ENCODE measurements at regions not wholly inside any gene's neighbourhood (a gene's known extent, or its start where the extent isn't known, plus 50 kb on each side); places are given as distances from the start of the nearest gene placed in this dataset.
"Not testable (repeated sequence)": the region's sequence is repeated elsewhere in the genome, so short reads cannot be mapped to it uniquely, and the experiment has no call there.

DNA sequence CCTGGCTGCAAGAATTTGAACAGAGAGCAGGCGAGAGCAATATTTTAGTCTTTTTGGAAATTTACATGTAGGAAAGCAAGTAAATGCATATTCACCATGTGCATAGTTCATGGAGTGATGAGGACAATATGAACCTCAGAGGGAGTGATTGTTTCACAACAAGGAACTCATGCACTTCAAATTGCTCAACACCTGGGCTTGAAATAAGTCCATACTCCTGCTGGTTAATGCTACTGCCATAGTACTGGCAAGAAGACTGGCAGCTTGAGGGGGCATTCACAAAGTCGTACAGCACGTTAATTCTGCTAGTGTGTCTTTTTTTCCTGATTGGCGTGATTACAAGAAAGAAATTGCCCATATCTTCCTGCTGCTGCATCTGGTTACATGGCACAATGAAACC lies 267.6 kb downstream of the PCDH17 start:
- no peak for DNase-seq
- intact Hi-C loops (cut with DNase I), result no loop called here

DNA sequence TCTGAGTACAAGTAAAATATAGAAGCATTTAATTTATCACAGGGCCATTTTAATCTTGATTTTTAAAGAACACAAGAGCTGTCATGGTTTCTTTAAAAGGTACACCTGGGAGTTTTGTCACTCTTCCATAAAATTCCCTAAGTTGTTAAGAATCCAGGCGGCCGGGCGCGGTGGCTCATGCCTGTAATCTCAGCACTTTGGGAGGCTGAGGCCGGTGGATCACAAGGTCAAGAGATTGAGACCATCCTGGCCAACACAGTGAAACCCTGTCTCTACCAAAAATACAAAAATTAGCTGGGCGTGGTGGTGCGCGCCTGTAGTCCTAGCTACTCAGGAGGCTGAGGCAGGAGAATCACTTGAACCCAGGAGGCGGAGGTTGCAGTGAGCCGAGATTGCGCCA lies 278.3 kb downstream of the PCDH17 start:
- intact Hi-C loops (cut with DNase I), result not testable (repeated sequence)

DNA sequence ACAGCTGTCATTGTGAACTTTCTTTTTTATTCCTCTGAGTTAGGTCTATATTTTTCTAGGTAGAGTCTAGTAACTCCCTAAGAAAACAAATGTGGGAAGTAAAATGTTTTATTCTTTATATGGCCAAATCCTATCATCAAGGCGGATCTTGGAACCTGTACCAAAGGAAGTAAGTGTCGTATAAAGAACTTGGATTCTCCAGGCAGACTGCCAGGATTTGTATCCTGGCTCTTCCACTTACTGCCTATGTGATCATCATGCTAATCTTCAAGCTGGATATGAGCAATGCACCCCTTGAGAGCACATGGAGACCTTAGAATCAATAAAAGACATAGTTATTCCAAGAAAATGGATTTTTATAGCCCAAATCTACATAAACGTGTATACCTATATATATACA lies 286.5 kb downstream of the PCDH17 start:
- no peak for DNase-seq
- intact Hi-C loops (cut with DNase I), result no loop called here

More for the DNA sequence above, 278.3 kb downstream of the PCDH17 start:
- peak in 1 of 10 donors; percentile 54 for DNase-seq

DNA sequence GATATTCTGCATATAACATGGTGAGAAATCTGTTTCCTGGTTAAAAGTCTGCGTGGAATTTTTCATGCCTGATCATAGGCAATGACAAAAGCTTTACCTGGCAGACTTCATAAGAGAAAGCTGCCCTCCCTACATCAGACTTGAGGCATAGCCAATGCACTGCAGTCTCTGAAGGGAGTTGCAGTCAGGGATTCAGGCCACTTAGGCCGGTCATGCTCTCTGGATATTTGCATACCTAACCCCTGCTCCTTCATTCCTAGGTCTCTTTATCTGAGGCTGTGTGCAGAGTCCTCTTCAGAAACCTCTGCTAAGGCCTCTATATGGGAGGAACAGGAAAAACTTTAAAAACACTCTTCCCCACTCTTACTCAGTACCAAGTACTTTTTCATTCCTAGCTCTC lies 287.4 kb downstream of the PCDH17 start:
- intact Hi-C loops (cut with DNase I), result no loop called here
- no peak for DNase-seq

DNA sequence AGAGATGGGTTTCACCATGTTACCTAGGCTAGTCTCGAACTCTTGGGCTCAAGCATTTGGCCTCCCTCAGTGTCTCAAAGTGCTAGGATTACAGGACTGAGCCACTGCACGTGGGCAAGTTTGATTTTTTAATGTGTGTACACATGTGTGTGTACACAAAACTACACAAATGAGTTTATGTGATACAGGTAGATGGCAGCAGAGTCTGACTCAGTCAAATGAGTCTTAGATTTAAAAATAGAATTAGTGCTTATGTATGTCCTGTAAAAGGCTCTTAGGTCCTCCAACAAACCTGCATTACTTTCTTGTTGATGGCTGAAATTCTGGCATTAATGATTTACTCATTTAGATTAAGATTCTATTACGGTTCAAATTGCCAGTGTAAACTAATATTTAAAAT lies 293.7 kb downstream of the PCDH17 start:
- intact Hi-C loops (cut with DNase I), result no loop called here
- DNase-seq, result no peak

DNA sequence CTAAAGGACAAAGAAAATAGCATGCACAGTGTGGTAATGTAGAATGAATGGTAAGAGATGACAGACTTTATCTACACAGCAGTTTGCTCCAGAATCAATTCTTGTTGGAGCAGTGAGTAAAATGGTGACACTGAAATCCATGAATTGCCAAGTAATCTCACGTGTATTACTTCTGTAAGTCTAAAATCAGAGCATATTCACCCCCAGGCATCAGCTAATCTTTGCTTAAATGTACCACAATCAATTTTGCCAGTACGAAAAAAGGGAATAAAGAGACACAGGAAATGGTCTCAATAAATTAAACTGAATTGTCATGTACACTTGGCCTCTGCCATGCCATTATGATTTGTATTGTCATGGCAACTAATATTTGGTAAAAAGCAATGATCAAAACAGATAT lies 294.2 kb downstream of the PCDH17 start:
- intact Hi-C loops (cut with DNase I), result no loop called here
- no peak for DNase-seq

DNA sequence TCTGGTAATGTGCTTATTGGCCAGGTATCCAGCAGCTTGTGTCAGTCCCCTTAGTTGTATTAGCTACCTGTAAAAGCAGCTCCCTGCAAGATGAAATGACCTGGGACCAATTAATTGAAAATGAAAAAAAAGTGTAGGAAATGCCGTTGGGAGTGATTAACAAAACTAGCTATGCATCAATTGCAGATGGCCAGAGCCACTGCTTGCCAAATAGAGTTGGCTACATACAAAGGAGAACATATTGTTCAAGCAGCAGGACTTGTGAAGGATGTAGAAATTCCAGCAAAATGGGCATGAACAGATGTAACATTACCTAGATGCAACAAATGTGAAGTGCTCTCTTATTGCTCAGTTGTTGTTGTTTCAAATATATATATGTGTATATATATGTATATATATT lies 300.5 kb downstream of the PCDH17 start:
- intact Hi-C loops (cut with DNase I), result no loop called here

DNA sequence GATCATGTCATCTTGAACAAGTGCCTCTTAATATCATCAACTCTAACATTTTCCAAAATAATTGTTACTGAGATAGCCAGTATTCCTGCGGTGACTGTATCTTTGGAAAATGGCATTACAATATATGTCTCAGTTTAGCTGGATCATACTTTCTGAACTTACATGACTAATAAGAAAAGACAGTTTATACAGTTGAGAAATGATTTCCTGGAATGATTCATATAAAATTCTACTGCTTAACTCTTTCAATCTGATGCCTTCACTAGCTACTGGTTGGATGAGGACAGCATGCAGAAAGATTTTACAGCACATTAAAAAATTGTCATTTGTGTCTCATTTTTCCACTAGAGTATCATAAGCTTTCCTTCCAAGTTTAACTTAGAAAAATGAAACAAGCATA lies 302.1 kb downstream of the PCDH17 start:
- intact Hi-C loops (cut with DNase I), result no loop called here
- DNase-seq, result no peak

More for the DNA sequence above, 300.5 kb downstream of the PCDH17 start:
- DNase-seq, result no peak

DNA sequence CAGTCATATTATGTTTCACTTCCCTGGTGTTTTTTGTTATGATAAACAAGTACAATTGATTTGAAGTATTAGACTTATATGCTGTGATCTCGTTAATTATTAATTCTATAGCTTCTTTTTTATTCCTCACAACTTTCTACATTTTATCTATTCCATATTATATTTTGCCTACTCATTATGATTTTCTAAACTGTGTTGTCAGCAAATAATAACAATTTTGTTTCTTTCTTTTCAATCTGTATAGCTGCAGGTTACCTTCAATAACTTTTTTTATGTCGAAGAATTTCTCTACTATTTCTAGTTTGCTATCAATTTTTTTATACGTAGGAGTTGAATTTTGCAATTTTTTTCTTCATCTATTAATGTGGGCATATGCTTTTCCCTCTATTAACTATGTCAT lies 304.4 kb downstream of the PCDH17 start:
- no peak for DNase-seq
- intact Hi-C loops (cut with DNase I), result no loop called here

DNA sequence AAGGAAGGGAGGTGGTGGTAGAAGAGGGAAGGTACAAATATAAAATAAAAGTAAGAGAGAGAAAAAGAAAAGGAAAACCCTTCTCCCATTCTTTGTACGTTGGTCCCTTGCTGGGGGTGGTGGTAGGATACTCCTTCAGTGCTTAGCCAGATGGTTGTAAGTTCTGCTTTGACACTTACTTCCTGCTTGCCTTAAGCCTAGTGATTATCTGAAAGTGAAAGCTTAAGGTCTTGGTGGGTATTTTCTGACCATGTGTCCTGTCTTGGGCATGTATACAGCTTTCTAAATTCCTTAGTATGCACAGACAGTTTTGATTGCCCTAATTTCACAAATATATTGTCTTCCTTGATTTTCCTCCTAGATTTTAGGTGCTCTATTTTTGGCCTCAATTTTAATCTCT lies 314.8 kb downstream of the PCDH17 start:
- DNase-seq, result no peak
- intact Hi-C loops (cut with DNase I), result no loop called here

DNA sequence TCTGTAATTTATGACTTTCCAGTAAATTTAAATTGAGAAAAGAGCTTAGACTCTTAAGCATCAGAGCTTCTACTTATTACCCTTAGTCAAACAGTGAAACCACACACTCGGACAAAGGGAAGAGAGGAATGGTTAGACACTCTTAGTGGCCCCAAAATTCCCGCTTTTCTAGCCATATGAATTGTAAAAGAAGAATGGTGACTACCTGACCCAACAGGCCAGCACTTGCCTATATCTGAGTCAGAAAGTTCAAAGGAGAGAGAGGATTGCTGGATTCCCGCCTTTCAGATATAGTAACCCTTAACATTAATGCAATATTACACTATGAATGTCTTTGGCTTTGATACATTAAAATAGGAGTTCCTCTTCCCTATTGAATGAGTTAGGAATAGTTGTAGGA lies 317.3 kb downstream of the PCDH17 start:
- intact Hi-C loops (cut with DNase I), result no loop called here
- no peak for DNase-seq

DNA sequence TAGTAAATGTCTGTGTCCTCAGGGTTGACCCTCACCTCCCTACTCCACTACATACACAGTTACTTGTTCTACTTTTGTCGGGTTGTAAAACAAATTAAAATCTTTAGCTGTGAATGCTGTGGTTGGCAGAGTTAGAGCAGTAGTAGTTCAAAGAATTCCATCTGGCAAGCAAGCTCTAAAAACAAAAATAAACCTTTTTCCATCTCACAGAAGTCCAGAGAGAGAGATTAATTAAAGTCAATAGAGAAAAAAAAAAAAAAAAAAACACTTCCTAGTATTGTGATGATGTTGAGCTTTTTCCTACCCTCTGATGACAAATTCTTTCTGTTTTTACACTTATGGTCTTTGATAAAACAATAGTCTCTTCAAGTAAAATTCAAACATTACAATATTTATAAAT lies 338.4 kb downstream of the PCDH17 start:
- no peak for DNase-seq
- intact Hi-C loops (cut with DNase I), result no loop called here

DNA sequence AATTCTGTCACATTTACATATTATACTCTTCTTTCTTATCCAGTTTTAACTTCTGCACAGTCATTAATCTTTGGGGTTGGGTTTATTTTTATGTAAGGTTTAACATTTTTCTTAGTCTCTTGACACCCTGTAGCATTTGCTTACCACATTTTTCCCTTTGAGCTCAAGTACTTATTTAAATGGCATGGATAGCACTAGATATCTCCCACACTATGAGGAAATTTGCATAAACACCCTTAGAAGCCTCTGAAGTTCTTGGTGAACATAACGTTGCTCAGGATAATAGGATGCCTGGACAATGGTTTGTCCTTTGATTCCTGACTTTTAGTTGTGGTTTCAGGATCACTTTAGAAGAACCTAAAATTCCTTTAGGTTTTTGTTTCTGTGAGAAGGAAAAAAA lies 338.9 kb downstream of the PCDH17 start:
- no peak for DNase-seq
- intact Hi-C loops (cut with DNase I), result no loop called here

DNA sequence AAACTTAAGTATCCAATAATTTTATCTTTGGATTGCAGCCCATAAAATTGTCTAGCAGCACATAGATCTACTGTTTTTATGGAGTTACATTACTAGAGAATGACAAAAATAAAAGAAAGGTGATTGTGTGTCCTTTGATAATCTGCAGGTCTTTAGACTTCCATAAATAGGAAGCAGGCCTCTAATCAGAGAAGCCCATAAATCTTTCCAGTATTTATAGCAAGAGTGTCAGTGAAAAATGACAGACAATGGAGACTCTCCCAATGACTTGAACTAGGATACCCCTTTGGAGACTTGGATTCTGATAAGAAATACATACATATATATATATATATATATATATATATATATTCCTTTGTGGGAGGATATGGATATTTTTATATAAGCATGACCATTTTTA lies 351.2 kb downstream of the PCDH17 start:
- intact Hi-C loops (cut with DNase I), result no loop called here
- DNase-seq, result no peak

DNA sequence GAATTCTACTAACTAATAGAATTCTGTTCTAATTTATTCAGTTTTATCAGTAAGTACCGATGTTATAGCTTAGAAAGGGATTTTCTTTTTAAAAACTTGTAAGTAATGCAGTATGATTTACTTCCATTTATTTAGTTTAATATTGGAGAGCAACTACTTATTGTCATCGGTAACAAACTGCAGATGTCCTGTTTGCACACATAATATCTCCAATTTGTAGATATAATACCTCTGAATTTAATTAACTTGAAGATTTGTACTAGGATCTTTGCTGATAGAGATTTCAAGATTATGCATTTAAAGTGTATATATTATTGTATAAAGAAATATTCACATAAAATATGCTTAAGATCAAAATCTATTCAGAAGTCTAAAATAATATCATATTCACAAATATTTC lies 356.7 kb downstream of the PCDH17 start:
- no peak for DNase-seq
- intact Hi-C loops (cut with DNase I), result no loop called here

DNA sequence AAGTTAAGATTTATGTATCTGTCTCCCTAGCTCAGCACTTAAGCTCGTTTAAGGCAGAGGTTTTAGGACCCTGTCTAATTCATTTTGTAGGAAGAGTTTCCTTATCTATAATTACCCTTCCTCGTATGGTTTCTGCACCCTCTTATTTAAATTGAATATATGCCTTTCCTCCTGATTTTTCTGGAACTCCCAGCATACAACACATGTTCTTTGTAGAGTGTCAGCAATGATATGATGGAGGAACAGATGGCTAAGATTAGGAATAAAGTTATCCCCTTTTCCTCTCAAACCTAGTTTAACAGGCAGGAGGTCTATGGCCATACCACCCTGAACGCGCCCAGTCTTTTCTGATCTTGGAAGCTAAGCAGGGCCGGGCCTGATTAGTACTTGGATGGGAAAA lies 359.5 kb downstream of the PCDH17 start:
- intact Hi-C loops (cut with DNase I), result no loop called here

DNA sequence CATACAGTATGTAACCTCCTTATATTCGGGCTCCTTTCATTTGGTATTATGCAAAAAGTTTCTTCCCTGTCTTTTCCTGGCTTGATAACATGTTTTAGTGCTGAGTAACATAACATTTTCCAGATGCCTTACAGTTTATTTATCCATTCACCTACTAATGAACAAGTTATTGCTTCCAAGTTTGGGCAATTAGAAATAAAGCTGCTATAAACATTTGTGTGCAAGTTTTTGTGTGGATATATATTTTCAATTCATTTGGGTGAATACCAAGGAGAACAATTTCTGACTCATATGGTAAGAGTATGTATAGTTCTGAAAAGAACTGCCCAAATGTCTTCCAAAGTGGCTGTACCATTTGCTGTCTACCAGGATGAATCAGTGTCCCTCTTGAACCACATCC lies 360.9 kb downstream of the PCDH17 start:
- intact Hi-C loops (cut with DNase I), result no loop called here
- DNase-seq, result no peak

More for the DNA sequence above, 359.5 kb downstream of the PCDH17 start:
- no peak for DNase-seq

DNA sequence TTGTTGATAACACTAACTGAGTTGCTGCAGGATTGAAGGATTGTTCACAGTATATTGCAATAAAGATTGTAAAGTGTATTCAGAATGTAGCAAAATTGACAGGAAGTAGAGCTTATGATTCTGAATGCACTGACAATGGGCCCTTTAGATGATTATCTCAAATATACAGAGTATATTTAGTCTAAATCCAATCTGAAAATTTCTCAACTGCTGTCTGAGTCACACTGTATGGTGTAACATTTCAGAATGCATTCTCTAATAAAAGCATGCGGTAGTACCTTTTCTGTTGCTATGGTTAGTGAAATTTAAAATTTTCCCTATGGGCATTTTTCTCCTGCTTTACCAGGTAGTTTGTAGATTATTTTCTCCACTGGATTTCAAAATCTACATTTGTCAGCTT lies 365.2 kb downstream of the PCDH17 start:
- intact Hi-C loops (cut with DNase I), result no loop called here
- no peak for DNase-seq

DNA sequence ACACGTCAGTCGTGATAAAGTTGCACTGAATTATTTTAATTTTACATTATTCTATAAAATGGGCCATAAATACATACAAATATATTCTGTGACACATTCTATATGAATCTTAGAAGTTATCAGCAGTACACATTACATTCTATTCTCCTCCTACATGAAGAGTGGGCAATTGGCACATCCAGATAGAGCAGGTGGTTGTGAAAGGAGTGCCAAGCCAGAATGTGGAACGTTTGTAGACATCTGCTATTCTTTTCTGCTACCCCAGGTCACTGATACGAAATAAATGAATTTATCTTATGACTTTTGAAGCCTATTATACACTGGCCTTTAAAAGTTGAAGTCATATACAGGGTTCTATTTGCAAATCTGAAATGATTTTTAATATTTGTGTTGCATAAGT lies 373.2 kb downstream of the PCDH17 start:
- peak in 3 of 10 donors; percentile 6 to 20 (median 7) for DNase-seq
- intact Hi-C loops (cut with DNase I), result no loop called here

DNA sequence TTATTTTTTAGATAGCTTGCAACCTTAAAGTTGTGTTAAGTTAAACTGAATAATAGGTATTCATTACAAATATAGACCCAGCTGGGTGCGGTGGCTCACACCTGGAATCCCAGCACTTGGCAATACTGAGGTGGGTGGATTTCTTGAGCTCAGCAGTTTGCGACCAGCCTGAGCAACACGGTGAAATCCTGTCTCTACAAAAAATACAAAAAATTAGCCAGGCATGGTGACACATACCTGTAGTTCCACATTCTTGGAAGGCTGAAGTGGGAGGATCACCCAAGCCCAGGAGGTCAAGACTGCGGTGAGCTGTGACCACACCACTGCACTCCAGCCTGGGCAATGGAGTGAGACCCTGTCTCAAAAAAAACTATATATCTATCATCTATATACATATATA lies 386.5 kb downstream of the PCDH17 start:
- intact Hi-C loops (cut with DNase I), result no loop called here
- peak in 1 of 10 donors; percentile 44 for DNase-seq

DNA sequence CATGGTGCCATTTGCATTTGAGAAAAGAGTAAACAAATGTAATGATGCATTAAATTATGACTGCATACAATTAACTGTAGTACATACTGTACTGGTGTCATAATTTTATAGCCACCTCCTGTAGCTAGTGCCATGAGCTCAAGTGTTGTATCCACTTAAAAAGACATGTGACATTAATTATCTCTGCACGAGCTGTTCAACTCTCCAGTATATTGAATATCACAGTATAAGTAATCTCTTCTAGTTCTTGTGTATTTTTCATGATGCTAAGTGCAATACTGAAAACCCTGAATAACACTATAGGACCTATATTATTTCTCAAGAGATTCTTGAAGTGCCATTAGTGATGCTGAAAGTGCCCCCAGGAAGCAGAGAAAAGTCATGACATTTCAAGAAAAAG lies 387.3 kb downstream of the PCDH17 start:
- DNase-seq, result no peak
- intact Hi-C loops (cut with DNase I), result no loop called here

DNA sequence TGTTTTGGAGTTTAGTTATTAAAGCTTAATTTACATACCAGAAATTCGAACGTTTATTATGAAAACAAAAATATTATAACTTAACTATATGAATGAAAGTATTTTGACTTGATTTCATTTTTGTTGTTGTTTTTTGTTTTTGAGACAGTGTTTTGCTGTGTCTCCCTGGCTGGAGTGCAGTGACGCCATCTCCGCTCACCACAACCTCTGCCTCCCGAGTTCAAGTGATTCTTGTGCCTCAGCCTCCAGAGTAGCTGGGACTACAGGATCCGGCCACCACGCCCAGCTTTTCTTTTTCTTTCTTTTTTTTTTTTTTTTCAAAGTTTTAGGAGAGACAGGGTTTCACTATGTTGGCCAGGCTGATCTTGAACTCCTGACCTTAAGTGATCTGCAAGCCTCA lies 392.6 kb downstream of the PCDH17 start:
- peak in 3 of 10 donors; percentile 16 to 55 (median 50) for DNase-seq
- intact Hi-C loops (cut with DNase I), result no loop called here

DNA sequence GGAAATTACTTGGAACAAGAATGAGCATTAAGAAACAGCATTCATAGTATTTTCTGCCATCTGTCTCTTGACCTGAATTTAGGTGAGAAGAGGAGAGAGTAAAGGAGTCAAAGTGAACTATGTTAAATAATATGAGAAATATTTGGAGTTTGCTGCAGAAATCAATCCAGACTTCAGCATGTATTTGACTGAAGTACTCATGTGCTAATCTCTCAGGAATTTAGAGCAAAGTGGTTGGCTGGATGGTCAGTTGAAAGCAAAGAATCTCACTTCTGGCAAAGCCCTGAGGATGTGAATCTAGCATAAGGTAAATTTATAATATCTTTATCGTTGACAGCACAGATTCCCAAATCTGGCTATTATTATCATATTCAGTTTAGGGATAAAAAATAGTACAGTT lies 394.3 kb downstream of the PCDH17 start:
- intact Hi-C loops (cut with DNase I), result no loop called here

More for the DNA sequence above, 394.3 kb downstream of the PCDH17 start:
- DNase-seq, result no peak
